Endothelial cell of umbilical vein (primary cell): ENCODE measurements at regions not wholly inside any gene's neighbourhood (a gene's known extent, or its start where the extent isn't known, plus 50 kb on each side); places are given as distances from the start of the nearest gene placed in this dataset.

Experiments
- BruUV-seq: library from RNA; stranded (reverse); fragments of 400-500 nt; replicated peaks from 2 replicates; lab custom pipeline; 2021; lab: Mats Ljungman, UMichigan
- CTCF ChIA-PET: fragments of 300-600, 350-600 bp; sonication (Branson Sonifier 250); formaldehyde crosslinking; loops from one replicate; lab custom pipeline; 2021; ENCODE audit warnings: antibody characterized with exemption, inconsistent platforms; lab: Charles Lee
- POLR2A ChIA-PET: fragments of 300-600, 350-600 bp; sonication (Branson Sonifier 250); formaldehyde crosslinking; loops from one replicate; lab custom pipeline; 2021; ENCODE audit warnings: antibody characterized with exemption, inconsistent platforms; lab: Charles Lee
- DNase-seq: peaks from one replicate; pipeline ENCODE4 v3.0.0-alpha.2; 2011; ENCODE audit warnings: low read depth, low spot score
- FAIRE-seq: peaks from 2 replicates; lab custom pipeline; 2011; peaks lifted over from hg19 to GRCh38; lab: Jason Lieb, UNC
- H2AFZ ChIP-seq: 2 replicates; pipeline ENCODE4 v1.6.0; 2012; ENCODE audit warnings: low read depth, low read length, control low read depth, inconsistent platforms
- H3K27ac ChIP-seq: 2 replicates; pipeline ENCODE4 v1.5.1; 2011; ENCODE audit warnings: low read depth, mild to moderate bottlenecking, control low read depth, low read length, moderate library complexity; ENCODE audit not compliant: insufficient read depth
- H3K27me3 ChIP-seq, 2 experiments: 2 replicates each; pipeline versions ENCODE4 v1.6.0 to v1.6.1; 2011; ENCODE audit warnings: low read length in 2 of 2, mixed read lengths in 1 of 2; ENCODE audit not compliant: control insufficient read depth in 2 of 2, insufficient read depth in 2 of 2
- H3K36me3 ChIP-seq, 2 experiments: 2 replicates in 1 of 2; 3 replicates in 1 of 2; pipeline ENCODE4 v1.5.1; 2011; ENCODE audit warnings: low read length in 2 of 2, mild to moderate bottlenecking in 1 of 2, moderate library complexity in 1 of 2; ENCODE audit not compliant: control insufficient read depth in 2 of 2, insufficient read depth in 2 of 2; ENCODE audit errors: extremely low read depth in 1 of 2
- H3K4me1 ChIP-seq: 3 replicates; pipeline ENCODE4 v1.5.1; 2011; ENCODE audit warnings: mild to moderate bottlenecking, low read length; ENCODE audit not compliant: control insufficient read depth, insufficient read depth; ENCODE audit errors: extremely low read depth
- H3K4me2 ChIP-seq: 2 replicates; pipeline ENCODE4 v1.6.1; 2011; ENCODE audit warnings: low read length, control low read depth, mixed read lengths; ENCODE audit not compliant: insufficient read depth
- H3K4me3 ChIP-seq, 3 experiments: fragments of 200-600 bp in 1 of 3; sonication (generic), shearing (Covaris generic) in 1 of 3; replicated peaks in 1 of 3; 2 replicates each; pipeline ENCODE4 v1.5.1; 2011 to 2016; ENCODE audit warnings: control low read depth in 3 of 3, low read length in 3 of 3, mild to moderate bottlenecking in 2 of 3, inconsistent platforms in 1 of 3, low read depth in 1 of 3, moderate library complexity in 1 of 3; ENCODE audit not compliant: insufficient read depth in 1 of 3
- H3K79me2 ChIP-seq: 2 replicates; pipeline ENCODE4 v1.6.0; 2012; ENCODE audit warnings: low read length, inconsistent platforms; ENCODE audit not compliant: control insufficient read depth, insufficient read depth
- H3K9ac ChIP-seq: replicated peaks from 2 replicates; pipeline ENCODE3; 2011; ENCODE audit warnings: low read length, control low read depth; ENCODE audit not compliant: insufficient read depth; ENCODE audit errors: extremely low read depth
- H3K9me1 ChIP-seq: replicated peaks from 3 replicates; pipeline ENCODE4 v1.6.0; 2011; ENCODE audit warnings: mild to moderate bottlenecking, low read length; ENCODE audit not compliant: control insufficient read depth, insufficient read depth; ENCODE audit errors: extremely low read depth
- H3K9me3 ChIP-seq: replicated peaks from 2 replicates; pipeline ENCODE4 v1.5.1; 2012; ENCODE audit warnings: low read length, inconsistent platforms; ENCODE audit not compliant: control insufficient read depth, insufficient read depth
- H4K20me1 ChIP-seq: replicated peaks from 2 replicates; pipeline ENCODE3; 2011; ENCODE audit warnings: mild to moderate bottlenecking, low read length; ENCODE audit not compliant: control insufficient read depth, insufficient read depth; ENCODE audit errors: extremely low read depth
- CTCF ChIP-seq, 2 donors: IDR thresholded peaks; 1 replicate in 1 of 2; 2 replicates in 1 of 2; pipeline ENCODE4 v1.5.1; 2011; ENCODE audit warnings: low read length in 2 of 2, mild to moderate bottlenecking in 2 of 2, moderate library complexity in 2 of 2, control low read depth in 1 of 2, inconsistent platforms in 1 of 2, low read depth in 1 of 2; ENCODE audit not compliant: insufficient read depth in 1 of 2; ENCODE audit errors: extremely low read depth in 1 of 2
- EZH2 ChIP-seq: IDR thresholded peaks from 2 replicates; pipeline ENCODE4 v1.6.1; 2012; ENCODE audit warnings: borderline replicate concordance, low read depth, mild to moderate bottlenecking, moderate library complexity, low read length, inconsistent platforms; ENCODE audit not compliant: severe bottlenecking
- FOS ChIP-seq: IDR thresholded peaks from 2 replicates; pipeline ENCODE4 v1.6.1; 2011; ENCODE audit warnings: mild to moderate bottlenecking, low read length, moderate library complexity, borderline replicate concordance; ENCODE audit not compliant: insufficient read depth
- GATA2 ChIP-seq: IDR thresholded peaks from 2 replicates; pipeline ENCODE4 v1.7.0; 2011; ENCODE audit warnings: low read depth, mild to moderate bottlenecking, moderate library complexity, mixed read lengths, low read length; ENCODE audit not compliant: insufficient read length, insufficient read depth
- JUN ChIP-seq: IDR thresholded peaks from 2 replicates; pipeline ENCODE4 v1.6.1; 2011; ENCODE audit warnings: borderline replicate concordance, low read depth; ENCODE audit not compliant: insufficient read length, insufficient read depth
- MAX ChIP-seq: IDR thresholded peaks from 2 replicates; pipeline ENCODE4 v1.6.1; 2011; ENCODE audit not compliant: insufficient read depth, insufficient read length
- MYC ChIP-seq: IDR thresholded peaks from one replicate; pipeline ENCODE4 v1.6.1; 2011; ENCODE audit warnings: mild to moderate bottlenecking, low read depth, low read length
- POLR2A ChIP-seq: IDR thresholded peaks from 2 replicates; pipeline ENCODE4 v1.6.1; 2012; ENCODE audit warnings: low read depth, mild to moderate bottlenecking, control low read depth, low read length
- POLR2AphosphoS5 ChIP-seq: IDR thresholded peaks from 2 replicates; pipeline ENCODE4 v1.6.1; 2012; ENCODE audit warnings: low read depth, mild to moderate bottlenecking, control low read depth, low read length, moderate library complexity; ENCODE audit not compliant: insufficient read depth
- dilution Hi-C: fragments of 300-500 bp; cut with MboI; formaldehyde crosslinking; loops from one replicate; pipeline ENCODE4 v1.15.0; 2019; ENCODE audit warnings: low sequenced_read_pairs; ENCODE audit not compliant: extremely low pct_ligation_motif_present
- intact Hi-C: fragments of 100-400 bp; cut with micrococcal nuclease; formaldehyde crosslinking; loops from one replicate; pipeline ENCODE4 v1.10.0; 2022

- Histone ChIP-seq H3K27me3 (no peaks in the 10 kb centered on the region), H3K79me2 (no peaks in the 10 kb centered on the region), H3K9me3 (no peaks in the 10 kb centered on the region), H3K27ac (no peak overlapping the region), H3K4me3 (no peak overlapping the region), H3K36me3 (no peaks in the 10 kb centered on the region), H3K9me1 (no peaks in the 10 kb centered on the region), H2AFZ (no peak overlapping the region), H4K20me1 (no peaks in the 10 kb centered on the region), H3K9ac (no peak overlapping the region), H3K4me1 (no peaks in the 10 kb centered on the region), H3K4me2 (no peak overlapping the region)
- intact Hi-C loops = no loop called here
- no peak for FAIRE-seq
- ChIA-PET CTCF (interaction anchor here (1.1 to 1.4 kb wide), 2 partner anchors 9 to 24 kb away, joined by 3 to 4 read pairs; no protein-coding TSS in a partner anchor), POLR2A (no interaction called here)
- no peak for DNase-seq
- TF ChIP-seq MYC (no peak), CTCF (IDR thresholded peaks at IDR 0.05; ENCODE audit: extremely low read depth in 1 of 2, insufficient read depth in 1 of 2, low read depth in 1 of 2, low read length in 2 of 2) (no peak), POLR2AphosphoS5 (no peak), EZH2 (no peak), POLR2A (no peak), MAX (no peak), GATA2 (no peak), JUN (no peak), FOS (no peak)
- dilution Hi-C loops = no loop called here
- no TSS peak for BruUV-seq
Measured at GRCh38 chr21:16838331-16838730, 674.5 kb upstream of the CXADR start.
